GM21528 (cell line): ENCODE measurements at regions not wholly inside any gene's neighbourhood (a gene's known extent, or its start where the extent isn't known, plus 50 kb on each side); places are given as distances from the start of the nearest gene placed in this dataset.
"Not testable (repeated sequence)": the region's sequence is repeated elsewhere in the genome, so short reads cannot be mapped to it uniquely, and the experiment has no call there.

Experiments used
- ATAC-seq: cut with Tn5 transposase; IDR thresholded peaks from one replicate; pipeline ENCODE4 v1.9.1; 2021; ENCODE audit warnings: mild to moderate bottlenecking, moderate library complexity; ENCODE audit not compliant: unreplicated experiment, low FRiP score

DNA sequence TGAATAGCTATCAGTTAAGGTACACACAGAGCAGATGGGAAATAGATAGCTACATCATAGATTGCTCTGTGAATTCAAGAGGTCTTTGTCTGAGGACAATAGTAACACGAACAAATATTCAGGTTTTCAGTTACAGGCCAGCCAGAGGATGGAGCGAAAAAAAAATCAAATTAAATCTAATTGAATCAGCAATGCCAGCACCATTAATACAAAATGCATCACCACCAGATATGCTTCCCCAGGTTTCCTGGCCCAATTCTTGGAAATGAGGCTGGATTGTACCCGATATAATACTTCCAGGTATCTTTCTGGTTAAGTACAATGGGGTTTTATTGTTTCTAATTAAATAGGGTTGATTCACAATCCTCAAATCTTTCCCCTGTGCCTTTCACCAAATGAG lies 975.8 kb upstream of the AUTS2 start:
- ATAC-seq = no peak

DNA sequence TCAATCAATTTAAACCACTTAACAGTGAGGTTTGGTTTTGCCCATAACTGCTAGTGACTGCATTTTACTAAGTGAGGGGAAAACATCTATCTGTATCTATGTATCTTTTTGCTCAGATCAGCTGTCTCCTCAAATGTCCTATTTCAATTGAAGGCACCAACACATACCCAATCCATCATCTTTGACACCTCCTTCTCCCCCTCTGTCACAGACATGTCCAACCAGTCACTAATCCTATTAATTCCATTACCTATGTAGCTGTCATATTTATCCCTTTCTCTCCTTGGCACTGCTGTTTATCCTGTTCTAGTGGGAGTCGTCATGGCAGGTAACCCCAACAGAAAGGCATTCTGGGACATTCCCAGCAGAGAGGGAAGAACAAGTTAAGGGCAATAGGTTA lies 975.2 kb upstream of the AUTS2 start:
- no peak for ATAC-seq

DNA sequence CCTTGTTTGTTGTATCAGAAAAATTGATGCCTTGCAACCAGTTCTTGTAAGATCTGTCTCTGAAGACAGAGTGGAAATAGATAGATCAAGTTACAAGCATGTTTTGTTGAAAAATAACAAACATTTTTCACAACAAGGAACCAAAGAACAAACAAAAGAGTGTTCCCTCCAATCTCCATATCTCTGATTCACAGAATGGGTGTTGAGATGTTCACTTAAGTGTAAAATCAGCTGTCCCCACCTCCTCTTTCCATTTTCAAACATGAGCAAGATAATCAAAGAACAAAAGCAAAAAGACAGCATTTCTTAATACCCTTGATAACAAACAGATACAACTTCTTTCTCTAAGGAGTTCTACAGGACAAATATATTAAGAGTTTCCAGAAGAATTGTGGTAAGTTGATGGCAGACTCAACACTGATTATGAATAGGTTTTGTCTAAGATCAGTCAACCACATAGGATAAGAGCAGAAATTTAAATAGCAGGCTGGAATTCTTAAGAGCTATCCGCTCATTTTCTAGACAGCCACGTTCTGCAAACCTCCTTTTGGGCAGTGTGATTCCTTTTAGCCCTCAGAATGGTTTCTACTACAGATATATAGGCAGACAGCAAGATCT lies 970.9 kb upstream of the AUTS2 start:
- no peak for ATAC-seq

DNA sequence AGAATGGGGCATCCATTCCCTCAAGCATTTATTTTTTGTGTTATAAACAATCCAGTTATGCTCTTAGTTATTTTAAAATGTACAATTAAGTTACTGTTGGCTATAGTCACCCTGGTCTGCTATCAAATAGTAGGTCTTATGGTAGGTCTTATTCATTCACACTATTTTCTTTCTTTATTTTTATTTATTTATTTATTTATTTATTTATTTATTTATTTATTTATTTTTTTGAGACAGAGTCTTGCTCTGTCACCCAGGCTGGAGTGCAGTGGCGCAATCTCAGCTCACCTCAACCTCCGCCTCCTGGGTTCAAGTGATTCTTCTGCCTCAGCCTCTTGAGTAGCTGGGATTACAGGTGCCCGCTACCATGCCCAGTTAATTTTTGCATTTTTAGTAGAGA lies 967.4 kb upstream of the AUTS2 start:
- not testable (repeated sequence) for ATAC-seq

DNA sequence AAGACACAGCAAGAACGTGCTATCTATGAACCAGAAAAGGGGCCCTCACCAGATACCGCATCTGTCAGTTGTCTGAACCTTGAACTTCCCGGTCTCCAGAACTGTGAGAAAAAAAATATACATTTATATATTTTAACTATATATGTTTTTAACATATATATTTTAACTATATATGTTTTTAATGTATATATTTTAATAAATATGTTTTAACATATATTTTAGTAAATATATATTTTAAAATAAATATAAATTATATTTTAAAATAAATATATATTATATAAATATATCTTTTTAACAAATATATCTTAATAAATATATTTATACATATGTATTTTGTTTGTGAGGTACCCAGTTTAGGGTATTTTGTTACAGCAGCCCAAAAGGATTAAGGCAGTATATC lies 958.2 kb upstream of the AUTS2 start:
- ATAC-seq = no peak

DNA sequence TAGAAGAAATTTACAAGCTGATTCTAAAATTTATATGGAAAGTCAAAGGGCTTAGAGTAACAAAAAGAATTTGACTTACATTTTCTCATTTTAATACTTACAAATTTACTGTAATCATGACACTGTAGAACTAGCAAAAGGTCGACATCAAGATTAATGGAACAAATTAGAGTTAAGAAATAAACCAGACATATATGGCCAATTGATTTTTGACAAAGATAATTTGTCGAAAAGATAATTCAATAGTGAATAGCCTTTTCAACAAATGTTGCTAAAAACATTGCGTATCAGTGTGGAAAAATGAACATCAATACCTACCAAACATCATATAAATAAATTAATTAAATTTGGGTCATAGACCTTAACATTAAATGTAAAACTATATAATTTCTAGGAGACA lies 955.5 kb upstream of the AUTS2 start:
- ATAC-seq = no peak

DNA sequence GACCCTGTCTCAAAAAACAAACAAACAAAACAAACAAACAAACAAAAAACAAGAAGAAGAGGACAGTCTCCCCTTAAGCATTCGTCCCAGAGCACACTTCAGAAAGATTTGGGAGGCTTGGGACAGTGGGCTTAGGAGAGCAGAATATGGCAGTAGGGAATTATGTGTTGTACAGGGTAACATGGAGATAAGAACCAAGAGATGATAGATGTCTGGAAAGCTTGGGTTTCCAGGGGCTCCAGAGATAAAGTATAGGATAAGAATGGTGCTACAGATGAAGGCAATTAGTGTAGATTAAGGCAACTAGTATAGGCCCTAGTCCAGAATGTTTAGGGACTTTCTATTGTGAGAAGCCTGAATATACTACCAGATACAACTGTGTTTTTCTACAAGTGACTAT lies 934.9 kb upstream of the AUTS2 start:
- no peak for ATAC-seq

DNA sequence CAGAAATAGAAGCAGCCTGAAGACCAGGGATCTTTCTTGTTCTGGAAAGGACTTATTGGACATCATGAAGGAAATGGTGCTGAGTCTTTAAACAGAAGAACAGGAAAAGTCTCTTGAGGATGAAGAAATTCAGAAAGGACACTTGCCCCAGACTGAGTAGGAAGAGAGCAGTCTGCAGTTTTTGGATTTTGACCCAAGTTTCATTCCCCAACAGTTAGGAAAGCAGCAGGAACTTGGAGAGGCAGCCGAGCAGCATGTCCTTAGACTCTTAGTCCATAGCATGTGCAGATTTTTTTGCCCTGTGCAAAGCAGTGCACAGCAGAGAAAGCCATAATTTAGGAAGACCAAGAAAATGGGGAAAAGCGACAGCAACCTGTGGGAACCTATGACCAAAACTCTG lies 927.2 kb upstream of the AUTS2 start:
- no peak for ATAC-seq

DNA sequence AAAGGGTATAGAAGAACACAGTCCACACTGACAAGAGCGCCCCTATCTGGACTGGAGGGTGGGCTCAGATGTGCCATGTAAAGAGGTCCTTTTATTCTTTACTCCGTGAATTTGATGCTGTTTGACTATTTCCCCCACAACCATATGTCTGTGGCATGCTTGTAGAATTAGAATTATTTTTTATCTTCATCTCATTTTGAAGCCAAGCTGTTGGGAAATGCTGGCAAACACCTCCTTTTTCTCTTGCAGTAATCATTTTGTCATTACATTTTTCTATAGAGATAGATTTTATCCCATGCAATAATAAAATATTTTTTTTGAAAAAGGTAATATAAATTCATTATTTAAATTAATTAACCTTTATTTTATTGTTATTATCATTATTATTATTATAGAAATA lies 926.6 kb upstream of the AUTS2 start:
- no peak for ATAC-seq

DNA sequence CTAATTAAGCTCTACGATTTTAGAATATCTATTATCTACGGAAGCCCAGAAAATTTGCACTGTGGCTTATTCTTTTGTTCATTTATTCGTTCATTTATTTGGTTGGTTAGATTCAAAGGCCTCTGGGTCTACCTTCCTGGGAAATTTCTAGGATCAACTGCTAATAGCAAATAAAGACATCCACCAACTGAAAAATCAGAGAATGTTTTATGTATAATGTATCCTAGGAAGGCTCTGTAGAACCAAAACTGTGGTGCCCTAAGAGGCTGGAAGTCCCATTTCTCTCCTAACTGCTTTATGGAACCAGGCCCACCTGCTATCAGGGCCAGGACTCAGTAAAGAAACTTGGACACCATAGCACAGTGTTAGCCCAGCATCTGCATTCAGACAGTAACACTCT lies 923.4 kb upstream of the AUTS2 start:
- no peak for ATAC-seq

DNA sequence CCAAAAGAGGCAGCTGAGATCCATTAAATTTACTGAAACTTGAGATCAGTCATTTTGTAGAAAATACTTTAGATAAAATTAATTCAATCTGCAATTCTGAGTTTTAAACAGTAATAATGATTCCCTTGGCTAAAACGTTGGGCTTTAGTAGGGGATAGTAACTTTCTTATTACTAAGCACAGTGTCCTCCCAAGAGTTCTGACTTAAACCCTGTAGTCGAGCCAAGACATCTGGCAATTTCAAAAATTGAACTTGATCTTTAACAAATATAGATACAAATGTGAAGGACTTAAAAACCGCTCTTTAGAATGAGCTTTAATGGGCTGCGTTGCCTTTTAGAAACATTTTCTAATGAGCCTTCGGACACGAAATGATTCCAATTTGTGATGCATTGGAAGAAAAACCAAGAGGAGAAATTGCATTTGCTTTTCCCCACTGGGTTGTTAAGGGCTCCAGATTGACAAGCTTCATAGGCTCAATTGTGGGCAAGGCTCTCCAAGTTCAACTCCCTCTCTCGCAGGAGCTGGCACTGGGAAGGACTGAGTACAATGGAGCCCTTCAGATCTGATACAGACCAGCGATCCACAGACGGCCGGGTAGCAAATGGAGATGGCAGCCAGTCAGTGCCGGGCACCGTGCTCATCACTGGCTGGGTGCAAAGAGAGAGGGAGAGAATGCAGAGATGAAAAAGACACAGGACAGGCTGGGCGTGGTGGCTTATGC lies 921.3 kb upstream of the AUTS2 start:
- ATAC-seq = no peak

DNA sequence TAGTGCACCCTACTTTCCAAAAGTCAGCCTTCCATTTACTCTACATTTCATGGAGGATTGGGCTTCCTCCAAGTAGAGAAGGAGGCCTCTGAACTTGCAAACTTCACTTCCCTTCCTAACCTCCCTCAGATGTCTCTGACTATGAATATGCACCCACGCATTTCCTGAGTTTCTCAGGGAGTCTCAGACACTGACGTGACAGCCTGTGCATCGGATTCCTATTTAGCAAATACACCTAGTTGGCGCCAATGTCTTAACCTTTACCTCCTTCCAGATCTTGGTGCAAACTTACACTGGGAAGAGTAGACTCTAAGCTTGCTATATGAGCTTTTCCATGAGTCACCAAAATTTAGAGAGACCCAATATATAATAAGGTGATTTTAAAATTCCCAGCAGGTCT lies 920.1 kb upstream of the AUTS2 start:
- no peak for ATAC-seq

DNA sequence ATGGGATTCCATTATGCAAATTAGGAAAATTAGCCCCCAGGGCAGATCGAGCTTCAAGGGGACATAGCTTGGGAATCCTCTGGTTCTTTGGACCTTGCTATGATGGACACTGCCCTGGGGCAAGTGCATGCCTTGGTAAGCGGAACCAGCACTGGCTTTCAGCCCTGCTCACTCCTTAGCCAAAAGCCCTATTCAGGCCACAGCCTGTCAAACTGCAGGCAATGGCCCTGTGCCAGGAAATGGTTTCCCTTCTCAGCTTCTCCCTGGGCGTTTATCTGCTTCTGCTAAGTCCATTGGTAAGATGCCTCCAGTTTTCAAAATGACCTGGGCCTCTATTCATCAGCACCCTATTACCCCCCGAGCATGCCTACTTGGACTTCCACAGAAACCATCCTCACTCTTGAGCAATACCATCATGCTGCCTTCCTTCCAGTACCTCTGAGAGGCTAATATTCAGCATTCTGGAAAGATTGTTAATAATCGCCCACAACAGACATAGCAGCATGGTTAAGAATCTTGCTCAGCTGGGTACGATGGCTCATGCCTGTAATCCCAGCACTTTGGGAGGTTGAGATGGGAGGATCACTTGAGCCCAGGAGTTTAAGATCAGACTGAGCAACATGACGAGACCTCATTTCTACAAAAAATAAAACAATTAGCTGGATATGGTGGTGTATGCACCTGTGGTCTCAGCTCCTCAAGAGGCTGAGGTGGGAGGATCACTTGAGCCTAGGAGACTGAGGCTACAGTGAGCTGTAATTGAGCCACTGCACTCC lies 918.6 kb upstream of the AUTS2 start:
- no peak for ATAC-seq

DNA sequence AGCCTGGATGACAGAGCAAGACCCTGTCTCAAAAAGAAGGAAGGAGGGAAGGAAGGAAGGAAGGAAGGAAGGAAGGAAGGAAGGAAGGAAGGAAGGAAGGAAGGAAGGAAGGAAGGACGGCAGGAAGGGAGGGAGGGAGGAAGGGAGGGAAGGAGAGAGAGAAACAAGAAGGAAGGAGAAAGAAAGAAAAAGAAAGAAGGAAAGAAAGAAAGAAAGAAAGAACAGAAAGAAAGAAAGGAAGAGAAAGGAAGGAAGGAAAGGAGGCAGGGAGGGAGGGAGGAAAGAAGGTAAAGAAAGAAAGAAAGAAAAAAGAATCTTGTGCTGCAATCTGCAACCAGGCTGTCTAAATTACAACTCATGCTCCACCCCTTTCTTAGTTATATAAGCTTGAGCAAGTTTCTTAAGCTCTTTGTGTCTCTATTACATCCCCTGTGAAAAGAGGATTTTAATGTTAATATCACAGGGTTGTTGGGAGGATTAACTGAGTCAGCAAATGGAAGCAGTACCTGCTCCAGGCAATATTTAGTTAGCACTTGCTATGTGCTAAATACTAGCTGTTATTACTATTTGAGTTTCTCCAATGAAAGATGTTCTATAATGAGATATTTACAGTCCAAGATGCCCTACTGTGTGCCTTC lies 917.9 kb upstream of the AUTS2 start:
- ATAC-seq = no peak

DNA sequence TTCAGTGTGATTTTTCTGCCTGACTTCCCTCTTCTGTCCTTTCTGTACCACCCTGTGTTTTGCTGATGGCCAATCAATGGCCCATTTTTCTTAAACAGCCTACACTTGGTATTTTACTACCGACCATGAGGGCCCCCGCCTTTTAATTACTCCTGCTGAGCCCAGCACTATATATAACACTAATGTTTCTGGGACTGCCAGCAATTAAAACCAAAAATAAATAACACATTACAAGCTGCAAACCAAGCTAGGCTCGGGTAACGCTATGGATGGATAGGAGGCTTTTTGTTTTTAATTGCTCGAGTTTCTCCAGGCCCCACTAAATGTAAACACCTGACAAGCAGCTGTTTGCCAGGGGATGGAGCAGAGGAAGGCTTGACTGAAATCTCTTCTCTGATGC lies 915.4 kb upstream of the AUTS2 start:
- no peak for ATAC-seq

DNA sequence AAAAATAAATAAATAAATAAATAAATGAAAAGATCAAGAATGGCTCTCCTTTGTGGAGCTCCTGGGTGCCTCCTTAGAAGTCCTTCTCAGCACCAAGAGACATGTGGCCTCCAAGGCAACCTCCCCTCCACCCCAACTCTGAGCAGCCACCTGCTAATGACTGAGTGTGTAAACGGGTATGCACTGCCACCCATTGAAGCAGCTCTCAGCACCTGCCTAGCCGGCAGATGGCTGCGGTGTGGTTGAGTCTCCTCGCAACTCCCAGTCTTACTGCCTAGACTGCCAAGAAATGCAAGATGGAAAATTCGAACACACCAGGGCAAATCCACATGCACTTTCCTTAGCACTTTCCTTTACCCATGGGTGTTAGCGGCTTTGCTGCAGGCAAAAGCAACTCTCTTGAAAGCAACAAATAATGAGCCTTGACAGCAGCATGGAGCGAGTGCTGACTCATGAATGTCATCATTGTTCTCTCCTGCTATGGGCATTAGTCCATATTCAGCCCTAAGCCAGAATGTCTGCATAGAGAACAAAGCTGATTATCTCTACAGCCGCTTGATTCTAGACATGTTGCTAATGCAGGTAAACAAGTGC lies 913.9 kb upstream of the AUTS2 start:
- ATAC-seq = no peak

DNA sequence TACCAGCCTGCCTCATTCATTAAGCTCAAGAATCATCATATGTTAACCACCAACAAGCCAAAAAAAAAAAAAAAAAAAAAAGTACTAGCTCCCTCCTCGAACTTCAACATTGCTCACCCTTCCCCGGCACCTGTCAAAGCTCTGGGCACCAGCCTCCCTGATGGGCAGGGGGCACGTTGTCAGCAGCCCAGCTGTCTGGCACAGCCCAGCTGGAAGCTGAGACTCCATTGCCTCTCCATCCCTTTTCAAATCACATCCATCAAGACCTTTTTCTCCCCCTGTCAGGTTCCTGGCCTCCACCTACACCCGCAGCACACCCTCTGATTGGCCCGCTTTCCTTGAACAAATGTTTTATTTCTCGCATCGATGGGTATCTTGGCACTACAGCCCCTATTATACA lies 913.3 kb upstream of the AUTS2 start:
- ATAC-seq = no peak

DNA sequence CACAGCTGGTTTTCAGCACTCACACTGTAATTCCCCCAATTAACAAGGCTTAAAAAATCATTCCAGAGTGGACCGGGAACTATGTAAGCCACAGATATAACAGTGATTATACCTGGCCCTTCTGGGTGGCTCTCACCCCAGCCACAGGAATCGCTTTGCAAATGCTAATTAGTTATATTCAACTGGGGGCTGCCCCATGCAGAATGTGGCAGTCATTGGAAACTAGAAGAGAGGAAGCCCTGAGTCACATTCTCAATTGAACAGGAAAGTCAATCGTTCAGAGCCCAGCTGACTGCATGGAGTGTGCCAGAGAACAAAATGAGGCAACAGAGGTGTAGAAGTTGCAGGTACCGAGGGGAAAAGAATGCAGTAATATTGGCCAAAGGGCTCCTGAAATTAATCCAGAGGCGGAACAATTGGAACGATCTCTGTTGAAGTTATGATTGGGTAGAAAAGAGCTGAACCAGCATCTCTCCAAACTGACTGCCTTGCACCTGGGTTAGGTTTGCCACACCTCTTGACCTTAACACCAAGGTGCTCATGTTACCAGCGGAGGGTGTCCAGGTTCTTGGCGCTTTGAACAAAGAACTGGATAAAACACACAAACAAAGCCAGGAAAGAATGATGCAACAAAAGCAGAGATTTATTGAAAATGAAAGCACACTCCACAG lies 909.7 kb upstream of the AUTS2 start:
- no peak for ATAC-seq

DNA sequence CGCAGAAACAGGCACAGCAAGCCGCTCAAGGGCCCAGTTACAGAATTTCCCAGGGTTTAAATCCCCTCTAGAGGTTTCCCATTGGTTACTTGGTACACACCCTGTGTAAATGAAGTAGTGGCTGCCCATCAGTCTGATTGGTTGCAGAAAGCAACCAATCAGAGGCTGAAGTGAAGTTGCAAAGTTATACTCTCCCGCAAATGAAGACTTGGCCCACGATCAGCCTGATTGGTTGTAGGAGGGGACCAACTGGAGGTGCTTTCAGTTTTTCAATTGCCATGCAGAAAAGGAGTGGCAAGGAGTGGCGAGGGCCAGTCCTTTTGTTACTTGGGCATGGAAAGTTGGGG lies 909.2 kb upstream of the AUTS2 start:
- ATAC-seq = no peak
